HEK293 (cell line): ENCODE measurements at regions not wholly inside any gene's neighbourhood (a gene's known extent, or its start where the extent isn't known, plus 50 kb on each side); places are given as distances from the start of the nearest gene placed in this dataset.
A peak's percentile ranks its signal among the peaks of the same experiment; 100 is the strongest.

Experiments used
- CTCF ChIA-PET: fragments of 350-600 bp; formaldehyde crosslinking; extraction: SDS; loops from one replicate; lab custom pipeline; 2021; ENCODE audit warnings: antibody characterized with exemption; lab: Yijun Ruan, JAX
- POLR2A ChIA-PET: fragments of 300-600 bp; formaldehyde crosslinking; extraction: SDS; loops from one replicate; lab custom pipeline; 2020; ENCODE audit warnings: antibody characterized with exemption, inconsistent platforms; lab: Yijun Ruan, JAX
- H3K27ac ChIP-seq: fragments of 200-500 bp; sonication (Bioruptor generic); 2 replicates; pipeline ENCODE4 v1.5.1; 2014; ENCODE audit warnings: low read depth, low read length, control low read depth, inconsistent platforms; ENCODE audit errors: extremely low read depth
- H3K36me3 ChIP-seq, 2 experiments: fragments of 200-500 bp in 1 of 2; sonication (Bioruptor generic) in 1 of 2; 1 replicate in 1 of 2; 2 replicates in 1 of 2; pipeline ENCODE4 v1.5.1; 2014 to 2017; ENCODE audit warnings: inconsistent platforms in 2 of 2, low read length in 2 of 2; ENCODE audit not compliant: control insufficient read depth in 2 of 2, insufficient read depth in 1 of 2
- H3K4me1 ChIP-seq: fragments of 200-500 bp; sonication (Bioruptor generic); 2 replicates; pipeline ENCODE4 v1.5.1; 2014; ENCODE audit warnings: mild to moderate bottlenecking, low read length, inconsistent platforms; ENCODE audit not compliant: control insufficient read depth, insufficient read depth
- H3K4me3 ChIP-seq: 2 replicates; pipeline ENCODE4 v1.5.1; 2011; ENCODE audit warnings: low read depth, mild to moderate bottlenecking, control low read depth, low read length, moderate library complexity
- H3K9me3 ChIP-seq: fragments of 200-500 bp; sonication (Bioruptor generic); 2 replicates; pipeline ENCODE4 v1.5.1; 2014; ENCODE audit warnings: low read depth, low read length, inconsistent platforms; ENCODE audit not compliant: control insufficient read depth, insufficient read depth
- FEZF1 ChIP-seq: fragments of 450-650 bp; formaldehyde crosslinking; IDR thresholded peaks from 2 replicates; pipeline ENCODE4 v1.5.1; 2016; ENCODE audit warnings: missing biosample characterization, missing genetic modification characterization
- HOXA7 ChIP-seq: sonication (generic); formaldehyde crosslinking; IDR thresholded peaks from 2 replicates; pipeline ENCODE4 v1.8.1; 2022; ENCODE audit warnings: missing genetic modification reagents, borderline replicate concordance
- HOXC10 ChIP-seq: sonication (generic); formaldehyde crosslinking; IDR thresholded peaks from 2 replicates; pipeline ENCODE4 v1.8.1; 2023; ENCODE audit warnings: mild to moderate bottlenecking, missing genetic modification reagents
- KLF8 ChIP-seq: fragments of 450-650 bp; formaldehyde crosslinking; IDR thresholded peaks from 2 replicates; pipeline ENCODE4 v1.5.1; 2016; ENCODE audit warnings: missing biosample characterization, missing genetic modification characterization
- KLF9 ChIP-seq: fragments of 450-650 bp; formaldehyde crosslinking; IDR thresholded peaks from 2 replicates; pipeline ENCODE4 v1.5.1; 2016; ENCODE audit warnings: missing biosample characterization, missing genetic modification characterization, low read depth
- PRDM1 ChIP-seq: fragments of 450-650 bp; formaldehyde crosslinking; IDR thresholded peaks from 2 replicates; pipeline ENCODE4; 2016; ENCODE audit warnings: missing biosample characterization, missing genetic modification characterization
- ZBTB20 ChIP-seq: fragments of 450-650 bp; formaldehyde crosslinking; IDR thresholded peaks from 2 replicates; pipeline ENCODE4 v1.5.1; 2016; ENCODE audit warnings: missing biosample characterization, missing genetic modification characterization
- ZEB2 ChIP-seq: fragments of 450-650 bp; formaldehyde crosslinking; IDR thresholded peaks from 2 replicates; pipeline ENCODE4 v1.5.1; 2016; ENCODE audit warnings: missing biosample characterization, missing genetic modification characterization
- ZNF10 ChIP-seq: fragments of 450-650 bp; formaldehyde crosslinking; IDR thresholded peaks from 2 replicates; pipeline ENCODE4 v1.5.1; 2017; ENCODE audit warnings: missing biosample characterization, missing genetic modification characterization
- ZNF112 ChIP-seq: fragments of 450-650 bp; formaldehyde crosslinking; IDR thresholded peaks from 2 replicates; pipeline ENCODE4 v1.5.0; 2017; ENCODE audit warnings: missing biosample characterization, missing genetic modification characterization
- ZNF155 ChIP-seq: fragments of 450-650 bp; formaldehyde crosslinking; IDR thresholded peaks from 2 replicates; pipeline ENCODE4 v1.5.1; 2016; ENCODE audit warnings: missing biosample characterization, missing genetic modification characterization
- ZNF157 ChIP-seq: fragments of 450-650 bp; formaldehyde crosslinking; IDR thresholded peaks from 2 replicates; pipeline ENCODE4 v1.5.1; 2016; ENCODE audit warnings: missing biosample characterization, missing genetic modification characterization
- ZNF239 ChIP-seq: fragments of 450-650 bp; formaldehyde crosslinking; IDR thresholded peaks from 2 replicates; pipeline ENCODE4 v1.5.1; 2016; ENCODE audit warnings: missing biosample characterization, missing genetic modification characterization
- ZNF398 ChIP-seq: fragments of 450-650 bp; formaldehyde crosslinking; IDR thresholded peaks from 2 replicates; pipeline ENCODE4 v1.5.1; 2017; ENCODE audit warnings: missing biosample characterization, missing genetic modification characterization
- ZNF555 ChIP-seq: fragments of 450-650 bp; formaldehyde crosslinking; conservative IDR thresholded peaks from 2 replicates; pipeline ENCODE4 v1.5.1; 2017; ENCODE audit warnings: missing biosample characterization, mild to moderate bottlenecking, missing genetic modification characterization, inconsistent platforms
- ZNF571 ChIP-seq: fragments of 450-650 bp; formaldehyde crosslinking; IDR thresholded peaks from 2 replicates; pipeline ENCODE4 v1.5.0; 2017; ENCODE audit warnings: missing biosample characterization, missing genetic modification characterization
- ZNF654 ChIP-seq: fragments of 450-650 bp; formaldehyde crosslinking; IDR thresholded peaks from 2 replicates; pipeline ENCODE4 v1.5.1; 2016; ENCODE audit warnings: low read depth, missing biosample characterization, missing genetic modification characterization
- TF ChIP-seq, protein P1 (sequence below): fragments of 450-650 bp; formaldehyde crosslinking; conservative IDR thresholded peaks from 2 replicates; pipeline ENCODE4 v1.5.1; 2016; ENCODE audit warnings: low read depth, missing biosample characterization, missing genetic modification characterization
- TF ChIP-seq, protein P2 (sequence below): fragments of 450-650 bp; formaldehyde crosslinking; IDR thresholded peaks from 2 replicates; pipeline ENCODE4 v1.5.1; 2016; ENCODE audit warnings: missing biosample characterization, missing genetic modification characterization, low read depth
- TF ChIP-seq, protein P3 (sequence below): fragments of 450-650 bp; formaldehyde crosslinking; IDR thresholded peaks from 2 replicates; pipeline ENCODE4 v1.5.1; 2017; ENCODE audit warnings: missing biosample characterization, mild to moderate bottlenecking, missing genetic modification characterization, moderate library complexity
- TF ChIP-seq, protein P4 (sequence below): fragments of 450-650 bp; formaldehyde crosslinking; IDR thresholded peaks from 2 replicates; pipeline ENCODE4 v1.5.1; 2017; ENCODE audit warnings: missing biosample characterization, missing genetic modification characterization

DNA sequence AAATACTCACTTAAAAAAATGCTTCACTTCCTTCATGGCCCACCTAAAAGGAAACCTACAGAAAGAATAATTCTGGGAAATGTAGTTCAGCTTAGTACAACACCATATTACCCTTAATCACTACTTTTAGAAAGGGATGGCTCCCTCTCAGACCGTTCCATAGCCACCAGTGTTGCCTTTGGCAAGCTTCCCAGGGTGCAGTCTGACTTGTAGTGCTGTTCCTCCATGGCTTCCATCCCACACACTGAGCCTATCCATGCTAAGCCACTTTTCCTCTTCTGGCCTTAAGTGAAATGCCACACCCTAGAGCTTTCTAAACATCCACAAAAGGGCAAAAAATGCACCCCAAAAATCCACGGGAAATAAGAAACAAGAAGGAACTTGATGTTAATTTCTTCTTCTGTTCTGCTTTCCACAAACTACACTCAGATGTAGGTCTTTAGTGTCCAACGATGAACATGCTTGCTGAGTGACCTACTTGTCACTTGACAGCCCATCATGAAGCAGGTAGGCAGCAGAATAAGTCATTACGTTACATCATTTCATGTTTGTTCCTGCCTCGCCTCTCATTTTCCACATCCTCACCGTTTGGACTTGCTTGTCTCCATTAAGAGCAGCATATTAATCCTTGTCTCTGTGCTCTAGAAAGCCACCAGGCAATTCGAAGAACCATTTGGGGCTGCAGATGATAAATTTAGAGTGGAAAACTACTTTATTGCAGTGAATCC, 391.1 kb upstream of the GRAMD2B start (continued):
- TF ChIP-seq, protein P1, sequence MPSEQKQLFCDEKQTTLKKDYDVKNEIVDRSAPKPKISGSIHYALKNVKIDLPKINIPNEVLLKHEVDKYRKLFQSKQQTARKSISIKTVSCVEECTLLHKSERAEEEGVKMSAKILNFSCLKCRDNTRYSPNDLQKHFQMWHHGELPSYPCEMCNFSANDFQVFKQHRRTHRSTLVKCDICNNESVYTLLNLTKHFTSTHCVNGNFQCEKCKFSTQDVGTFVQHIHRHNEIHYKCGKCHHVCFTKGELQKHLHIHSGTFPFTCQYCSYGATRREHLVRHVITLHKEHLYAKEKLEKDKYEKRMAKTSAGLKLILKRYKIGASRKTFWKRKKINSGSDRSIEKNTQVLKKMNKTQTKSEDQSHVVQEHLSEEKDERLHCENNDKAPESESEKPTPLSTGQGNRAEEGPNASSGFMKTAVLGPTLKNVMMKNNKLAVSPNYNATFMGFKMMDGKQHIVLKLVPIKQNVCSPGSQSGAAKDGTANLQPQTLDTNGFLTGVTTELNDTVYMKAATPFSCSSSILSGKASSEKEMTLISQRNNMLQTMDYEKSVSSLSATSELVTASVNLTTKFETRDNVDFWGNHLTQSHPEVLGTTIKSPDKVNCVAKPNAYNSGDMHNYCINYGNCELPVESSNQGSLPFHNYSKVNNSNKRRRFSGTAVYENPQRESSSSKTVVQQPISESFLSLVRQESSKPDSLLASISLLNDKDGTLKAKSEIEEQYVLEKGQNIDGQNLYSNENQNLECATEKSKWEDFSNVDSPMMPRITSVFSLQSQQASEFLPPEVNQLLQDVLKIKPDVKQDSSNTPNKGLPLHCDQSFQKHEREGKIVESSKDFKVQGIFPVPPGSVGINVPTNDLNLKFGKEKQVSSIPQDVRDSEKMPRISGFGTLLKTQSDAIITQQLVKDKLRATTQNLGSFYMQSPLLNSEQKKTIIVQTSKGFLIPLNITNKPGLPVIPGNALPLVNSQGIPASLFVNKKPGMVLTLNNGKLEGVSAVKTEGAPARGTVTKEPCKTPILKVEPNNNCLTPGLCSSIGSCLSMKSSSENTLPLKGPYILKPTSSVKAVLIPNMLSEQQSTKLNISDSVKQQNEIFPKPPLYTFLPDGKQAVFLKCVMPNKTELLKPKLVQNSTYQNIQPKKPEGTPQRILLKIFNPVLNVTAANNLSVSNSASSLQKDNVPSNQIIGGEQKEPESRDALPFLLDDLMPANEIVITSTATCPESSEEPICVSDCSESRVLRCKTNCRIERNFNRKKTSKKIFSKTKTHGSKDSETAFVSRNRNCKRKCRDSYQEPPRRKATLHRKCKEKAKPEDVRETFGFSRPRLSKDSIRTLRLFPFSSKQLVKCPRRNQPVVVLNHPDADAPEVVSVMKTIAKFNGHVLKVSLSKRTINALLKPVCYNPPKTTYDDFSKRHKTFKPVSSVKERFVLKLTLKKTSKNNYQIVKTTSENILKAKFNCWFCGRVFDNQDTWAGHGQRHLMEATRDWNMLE (tag by site-specific recombination), result peak; percentile 28; the same call in 1 of the 2 replicates
- TF ChIP-seq ZEB2 (no peak), ZNF157 (tag by site-specific recombination) (no peak), KLF8 (tag by site-specific recombination) (no peak)
- TF ChIP-seq, protein P2, sequence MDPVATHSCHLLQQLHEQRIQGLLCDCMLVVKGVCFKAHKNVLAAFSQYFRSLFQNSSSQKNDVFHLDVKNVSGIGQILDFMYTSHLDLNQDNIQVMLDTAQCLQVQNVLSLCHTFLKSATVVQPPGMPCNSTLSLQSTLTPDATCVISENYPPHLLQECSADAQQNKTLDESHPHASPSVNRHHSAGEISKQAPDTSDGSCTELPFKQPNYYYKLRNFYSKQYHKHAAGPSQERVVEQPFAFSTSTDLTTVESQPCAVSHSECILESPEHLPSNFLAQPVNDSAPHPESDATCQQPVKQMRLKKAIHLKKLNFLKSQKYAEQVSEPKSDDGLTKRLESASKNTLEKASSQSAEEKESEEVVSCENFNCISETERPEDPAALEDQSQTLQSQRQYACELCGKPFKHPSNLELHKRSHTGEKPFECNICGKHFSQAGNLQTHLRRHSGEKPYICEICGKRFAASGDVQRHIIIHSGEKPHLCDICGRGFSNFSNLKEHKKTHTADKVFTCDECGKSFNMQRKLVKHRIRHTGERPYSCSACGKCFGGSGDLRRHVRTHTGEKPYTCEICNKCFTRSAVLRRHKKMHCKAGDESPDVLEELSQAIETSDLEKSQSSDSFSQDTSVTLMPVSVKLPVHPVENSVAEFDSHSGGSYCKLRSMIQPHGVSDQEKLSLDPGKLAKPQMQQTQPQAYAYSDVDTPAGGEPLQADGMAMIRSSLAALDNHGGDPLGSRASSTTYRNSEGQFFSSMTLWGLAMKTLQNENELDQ (tag by site-specific recombination), result no peak

- Histone ChIP-seq H3K27ac (no peak overlapping the region; the same call in 1 of the 2 replicates), H3K9me3 (no peaks in the 10 kb centered on the region), H3K36me3 (no peaks in the 10 kb centered on the region), H3K4me3 (no peak overlapping the region), H3K4me1 (peaks cover 13% of the 10 kb centered on the region)
- ChIA-PET POLR2A (no interaction called here), CTCF (interaction anchor here (0.7 kb wide), 1 partner anchor 68 kb away, joined by 3 read pairs; no protein-coding TSS in a partner anchor)
- TF ChIP-seq ZNF398 (tag by site-specific recombination) (no peak), ZNF654 (no peak), HOXC10 (CRISPR knock-in tag) (no peak), ZNF112 (no peak), KLF9 (tag by site-specific recombination) (no peak), HOXA7 (CRISPR knock-in tag) (no peak), ZNF155 (no peak), PRDM1 (tag by site-specific recombination) (no peak), ZNF239 (tag by site-specific recombination) (no peak), ZNF571 (tag by site-specific recombination) (no peak), ZNF10 (no peak), ZNF555 (no peak), FEZF1 (tag by site-specific recombination) (no peak), ZBTB20 (tag by site-specific recombination) (no peak)
- TF ChIP-seq, protein P3, sequence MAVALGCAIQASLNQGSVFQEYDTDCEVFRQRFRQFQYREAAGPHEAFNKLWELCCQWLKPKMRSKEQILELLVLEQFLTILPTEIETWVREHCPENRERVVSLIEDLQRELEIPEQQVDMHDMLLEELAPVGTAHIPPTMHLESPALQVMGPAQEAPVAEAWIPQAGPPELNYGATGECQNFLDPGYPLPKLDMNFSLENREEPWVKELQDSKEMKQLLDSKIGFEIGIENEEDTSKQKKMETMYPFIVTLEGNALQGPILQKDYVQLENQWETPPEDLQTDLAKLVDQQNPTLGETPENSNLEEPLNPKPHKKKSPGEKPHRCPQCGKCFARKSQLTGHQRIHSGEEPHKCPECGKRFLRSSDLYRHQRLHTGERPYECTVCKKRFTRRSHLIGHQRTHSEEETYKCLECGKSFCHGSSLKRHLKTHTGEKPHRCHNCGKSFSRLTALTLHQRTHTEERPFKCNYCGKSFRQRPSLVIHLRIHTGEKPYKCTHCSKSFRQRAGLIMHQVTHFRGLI, result no peak
- TF ChIP-seq, protein P4, sequence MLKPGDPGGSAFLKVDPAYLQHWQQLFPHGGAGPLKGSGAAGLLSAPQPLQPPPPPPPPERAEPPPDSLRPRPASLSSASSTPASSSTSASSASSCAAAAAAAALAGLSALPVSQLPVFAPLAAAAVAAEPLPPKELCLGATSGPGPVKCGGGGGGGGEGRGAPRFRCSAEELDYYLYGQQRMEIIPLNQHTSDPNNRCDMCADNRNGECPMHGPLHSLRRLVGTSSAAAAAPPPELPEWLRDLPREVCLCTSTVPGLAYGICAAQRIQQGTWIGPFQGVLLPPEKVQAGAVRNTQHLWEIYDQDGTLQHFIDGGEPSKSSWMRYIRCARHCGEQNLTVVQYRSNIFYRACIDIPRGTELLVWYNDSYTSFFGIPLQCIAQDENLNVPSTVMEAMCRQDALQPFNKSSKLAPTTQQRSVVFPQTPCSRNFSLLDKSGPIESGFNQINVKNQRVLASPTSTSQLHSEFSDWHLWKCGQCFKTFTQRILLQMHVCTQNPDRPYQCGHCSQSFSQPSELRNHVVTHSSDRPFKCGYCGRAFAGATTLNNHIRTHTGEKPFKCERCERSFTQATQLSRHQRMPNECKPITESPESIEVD (tag by site-specific recombination), result no peak
Measured at GRCh38 chr5:126043688-126044087, 379.5 kb upstream of the GRAMD2B start.
